NCI-H69 (cell line): ENCODE measurements at regions not wholly inside any gene's neighbourhood (a gene's known extent, or its start where the extent isn't known, plus 50 kb on each side); places are given as distances from the start of the nearest gene placed in this dataset.
A peak's percentile ranks its signal among the peaks of the same experiment; 100 is the strongest.

Experiments
- DNase-seq: peaks from one replicate; lab custom pipeline; 2025; lab: John Stamatoyannopoulos, UW

- DNase-seq, result no peak
These were observed 207.7 kb upstream of the PLEKHG7 start for GRCh38 chr12:92495108-92495507.

DNA sequence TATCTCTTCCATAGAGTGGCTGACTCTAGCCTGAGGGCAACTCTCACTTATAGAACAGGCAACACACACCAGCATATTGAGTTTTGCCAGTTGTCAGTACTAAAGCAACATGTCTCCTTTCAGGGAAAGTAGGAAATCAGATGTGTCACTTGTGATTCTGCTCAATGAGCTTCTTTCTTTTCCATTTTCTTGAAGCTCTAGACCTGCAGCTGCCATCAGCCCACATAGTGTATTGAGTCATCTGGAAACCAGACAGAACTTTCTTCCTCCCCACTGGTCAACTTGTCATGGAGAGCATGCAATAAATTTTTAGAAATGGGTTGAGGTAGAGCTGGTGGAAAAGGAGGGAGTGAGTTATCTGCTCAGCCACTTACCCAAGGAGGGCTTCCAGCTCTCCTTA is 209.0 kb upstream of the PLEKHG7 start:
- no peak for DNase-seq

DNA sequence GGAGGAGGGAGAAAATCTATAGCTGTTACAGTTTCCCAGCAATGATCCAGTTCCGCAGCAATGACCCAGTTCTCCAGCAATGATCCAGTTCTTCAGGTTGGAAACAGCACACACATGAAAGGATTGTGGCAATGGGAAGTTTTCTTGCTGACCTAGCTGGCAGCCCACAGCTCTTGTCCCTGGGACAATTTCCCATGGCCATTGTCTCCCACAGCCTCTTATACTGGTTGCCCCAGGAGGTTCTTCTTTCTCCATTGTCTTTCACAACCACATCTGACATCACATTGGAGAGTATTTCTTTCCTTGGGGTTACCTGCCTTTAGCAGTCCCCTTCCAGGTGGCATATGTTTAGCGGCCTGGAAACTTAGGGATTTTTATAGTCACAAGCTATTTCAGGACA is 209.8 kb upstream of the PLEKHG7 start:
- no peak for DNase-seq

DNA sequence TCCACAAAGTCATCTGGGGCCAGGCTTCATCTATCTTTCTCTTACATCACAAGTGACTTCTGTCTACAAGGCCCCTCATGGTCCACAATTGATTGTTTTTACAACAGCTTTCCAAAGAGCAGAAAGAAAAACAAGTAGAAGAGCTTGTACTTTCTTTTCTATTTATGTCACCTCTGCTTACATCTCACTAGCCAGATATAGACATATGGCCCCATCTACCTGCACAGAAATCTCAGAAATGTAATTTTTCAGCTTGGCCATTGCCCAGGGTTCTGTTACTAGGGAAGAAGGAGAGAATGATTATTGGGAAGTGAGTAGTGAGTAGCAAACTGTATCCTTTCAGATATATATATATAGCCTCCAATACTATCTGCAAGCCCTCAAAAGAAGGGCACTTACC is 210.5 kb upstream of the PLEKHG7 start:
- no peak for DNase-seq

GRCh38 chr12:92489781-92490180 is 213.0 kb upstream of the PLEKHG7 start:
- no peak for DNase-seq

GRCh38 chr12:92488735-92489134 is 214.1 kb upstream of the PLEKHG7 start:
- no peak for DNase-seq

GRCh38 chr12:92487138-92487485 is 215.7 kb upstream of the PLEKHG7 start:
- DNase-seq, result no peak

- DNase-seq, result no peak
These were observed 216.2 kb upstream of the PLEKHG7 start for GRCh38 chr12:92486443-92487137.

DNA sequence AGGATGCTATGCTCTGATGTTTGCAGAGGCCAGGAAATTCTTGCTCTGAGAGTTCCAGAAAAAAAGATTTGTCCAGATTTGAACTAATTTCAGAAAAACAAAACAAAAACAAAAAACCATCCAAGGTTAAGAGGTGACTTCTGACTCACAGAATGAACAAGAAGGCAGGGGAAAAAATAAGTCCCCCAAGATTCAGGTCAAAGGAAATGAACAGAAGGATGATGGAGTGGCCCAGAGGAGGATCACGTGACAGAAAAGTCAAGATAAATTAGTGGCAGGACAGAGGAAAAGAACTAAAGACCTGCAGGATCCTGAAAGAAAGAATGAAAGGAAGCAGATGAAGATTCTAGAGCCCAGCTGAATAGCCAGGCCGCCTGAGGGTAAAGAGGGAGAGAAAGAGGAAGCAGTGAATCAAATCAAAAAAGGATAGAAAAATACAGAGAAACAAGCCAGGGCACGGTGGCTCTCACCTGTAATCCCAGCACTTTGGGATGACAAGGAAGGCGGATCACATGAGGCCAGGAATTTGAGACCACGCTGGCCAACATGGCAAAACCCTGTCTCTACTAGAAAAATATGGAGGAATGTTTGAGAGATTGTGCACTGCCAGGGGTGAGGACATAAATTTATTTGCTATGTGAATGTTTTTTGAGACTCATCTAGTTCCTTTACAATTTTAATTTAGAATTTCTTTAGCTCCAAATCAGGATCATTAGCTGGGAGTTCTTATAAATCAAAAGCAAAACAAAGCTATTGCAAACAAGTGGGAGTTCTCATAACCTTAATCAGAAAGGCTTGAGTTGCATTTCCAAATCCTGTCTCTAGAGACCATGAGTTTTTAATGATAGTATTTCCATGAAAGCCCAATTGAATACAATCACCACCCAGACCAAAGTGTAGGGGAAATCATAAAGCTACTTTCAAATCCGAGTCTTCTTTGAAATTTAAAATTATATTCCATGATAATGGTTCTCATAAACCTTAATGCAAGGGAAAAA is 217.1 kb upstream of the PLEKHG7 start:
- no peak for DNase-seq

- no peak for DNase-seq
These were observed 220.2 kb upstream of the PLEKHG7 start for GRCh38 chr12:92482599-92482998.

DNA sequence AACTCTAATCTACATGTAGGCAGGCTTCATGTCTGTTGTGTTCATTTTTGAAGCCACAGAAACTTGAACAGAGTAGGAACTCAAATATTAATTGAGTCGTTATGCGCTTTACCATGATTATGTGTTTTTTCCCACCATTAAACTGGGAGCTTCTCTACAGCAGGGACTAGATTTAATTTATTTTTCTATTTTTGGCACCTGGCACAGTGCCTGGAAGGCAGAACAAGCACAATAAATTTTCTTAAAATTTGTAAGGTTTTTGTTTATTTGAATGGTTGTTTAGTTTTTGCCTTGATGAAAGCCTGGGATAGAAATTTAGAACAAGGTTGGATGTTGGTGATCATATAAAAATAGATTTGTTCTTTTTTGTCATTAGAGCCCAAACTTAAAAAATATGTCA is 221.7 kb upstream of the PLEKHG7 start:
- DNase-seq, result no peak

GRCh38 chr12:92478692-92479091 is 224.1 kb upstream of the PLEKHG7 start:
- DNase-seq, result no peak

DNA sequence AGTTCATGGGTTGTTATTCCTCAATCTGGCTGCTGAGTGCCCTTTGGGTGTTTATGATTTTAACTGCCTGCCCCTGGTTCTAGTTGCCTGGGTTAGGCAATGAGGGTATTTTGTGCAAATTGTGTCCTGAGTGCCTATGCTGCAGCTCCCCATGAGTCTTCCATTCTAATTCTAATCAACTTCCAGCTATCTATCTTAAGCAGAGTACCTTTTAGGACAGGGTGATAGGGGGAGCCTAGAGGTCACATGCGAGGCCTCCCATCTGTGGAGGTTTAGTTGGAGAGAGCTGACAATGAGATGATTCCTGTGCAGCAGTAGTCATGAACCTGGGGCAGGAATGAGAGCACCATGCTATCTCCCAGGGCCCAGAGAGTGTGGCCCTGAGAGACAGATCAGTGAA is 225.9 kb upstream of the PLEKHG7 start:
- DNase-seq, result no peak

GRCh38 chr12:92473564-92473963 is 229.2 kb upstream of the PLEKHG7 start:
- DNase-seq, result no peak

DNA sequence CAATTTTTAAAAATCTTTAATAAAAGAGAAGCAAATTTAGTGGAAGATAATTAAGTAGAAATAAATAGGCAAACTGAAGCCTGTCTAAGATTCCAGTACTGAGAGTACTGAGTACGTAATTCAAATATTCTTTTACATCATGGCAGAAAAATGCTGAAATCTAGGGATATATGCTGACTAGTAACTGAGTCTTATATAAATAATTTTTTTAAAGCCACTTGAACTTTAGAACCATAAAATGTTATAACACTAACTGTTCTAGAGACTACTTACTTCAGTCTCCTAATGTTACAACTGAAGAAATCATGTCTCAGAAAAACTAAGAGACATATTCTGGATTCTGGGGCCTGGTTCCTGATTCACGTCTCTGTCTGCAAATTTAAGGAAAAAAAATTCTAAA is 230.6 kb upstream of the PLEKHG7 start:
- DNase-seq, result no peak

DNA sequence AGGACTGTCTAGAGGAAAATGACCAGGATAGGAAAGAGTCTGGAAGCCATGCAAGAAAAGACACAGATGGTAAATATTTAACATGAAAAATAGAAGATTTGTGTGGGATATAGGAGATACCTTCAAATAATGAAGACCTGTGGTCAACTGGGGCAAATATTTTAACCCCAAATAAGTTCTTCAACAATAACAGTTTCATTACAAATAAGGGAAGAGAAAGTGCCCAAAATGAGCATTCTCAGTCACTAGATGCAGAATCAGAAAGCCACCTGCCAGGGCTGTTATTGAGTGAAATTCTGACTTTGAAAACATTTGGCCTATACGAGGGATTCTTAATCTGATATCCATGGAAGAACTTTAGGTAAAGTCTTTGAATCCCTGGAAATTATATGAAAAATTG is 231.2 kb upstream of the PLEKHG7 start:
- DNase-seq, result no peak

- DNase-seq, result no peak
These were observed 232.2 kb upstream of the PLEKHG7 start for GRCh38 chr12:92470608-92471021.

DNA sequence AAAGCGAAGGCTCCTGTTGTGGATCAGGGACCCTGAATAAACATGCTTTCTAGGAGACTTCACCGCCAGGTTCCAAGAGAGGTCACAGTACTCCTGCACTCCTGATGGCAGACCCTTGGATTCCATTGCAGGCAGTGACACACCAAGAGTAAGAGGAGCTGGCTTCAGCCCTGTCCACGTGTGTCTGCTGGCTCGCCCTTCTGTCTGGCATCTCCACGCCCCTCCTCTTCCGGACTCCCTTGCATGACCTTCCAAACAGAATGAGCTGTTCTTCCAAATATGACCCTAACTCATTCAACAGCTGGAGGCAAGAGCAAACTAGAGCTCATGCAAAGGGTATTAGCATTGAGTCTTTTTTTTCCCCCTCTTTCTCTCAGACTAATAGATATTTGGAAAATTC is 233.0 kb upstream of the PLEKHG7 start:
- DNase-seq, result no peak

GRCh38 chr12:92468358-92469020 is 234.3 kb upstream of the PLEKHG7 start:
- no peak for DNase-seq

DNA sequence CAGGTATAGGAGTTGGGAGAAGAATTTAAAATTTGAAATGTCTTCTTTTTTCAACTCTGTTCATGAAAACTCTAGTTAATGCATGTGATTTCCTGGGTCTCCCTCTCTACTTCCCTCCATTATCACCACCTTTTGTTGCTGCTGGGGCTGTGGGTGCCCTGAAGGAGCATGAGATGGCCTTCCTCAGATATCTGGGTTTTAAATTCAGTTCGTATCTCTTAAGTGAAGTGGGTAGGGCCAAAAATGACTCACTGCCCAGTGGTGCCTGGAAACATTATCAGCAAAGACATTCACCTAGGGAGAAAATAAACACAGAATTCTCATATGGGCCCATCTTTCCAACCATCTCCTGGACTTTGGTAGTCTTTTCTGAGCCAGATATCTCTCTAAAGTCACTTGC is 234.9 kb upstream of the PLEKHG7 start:
- DNase-seq, result no peak

DNA sequence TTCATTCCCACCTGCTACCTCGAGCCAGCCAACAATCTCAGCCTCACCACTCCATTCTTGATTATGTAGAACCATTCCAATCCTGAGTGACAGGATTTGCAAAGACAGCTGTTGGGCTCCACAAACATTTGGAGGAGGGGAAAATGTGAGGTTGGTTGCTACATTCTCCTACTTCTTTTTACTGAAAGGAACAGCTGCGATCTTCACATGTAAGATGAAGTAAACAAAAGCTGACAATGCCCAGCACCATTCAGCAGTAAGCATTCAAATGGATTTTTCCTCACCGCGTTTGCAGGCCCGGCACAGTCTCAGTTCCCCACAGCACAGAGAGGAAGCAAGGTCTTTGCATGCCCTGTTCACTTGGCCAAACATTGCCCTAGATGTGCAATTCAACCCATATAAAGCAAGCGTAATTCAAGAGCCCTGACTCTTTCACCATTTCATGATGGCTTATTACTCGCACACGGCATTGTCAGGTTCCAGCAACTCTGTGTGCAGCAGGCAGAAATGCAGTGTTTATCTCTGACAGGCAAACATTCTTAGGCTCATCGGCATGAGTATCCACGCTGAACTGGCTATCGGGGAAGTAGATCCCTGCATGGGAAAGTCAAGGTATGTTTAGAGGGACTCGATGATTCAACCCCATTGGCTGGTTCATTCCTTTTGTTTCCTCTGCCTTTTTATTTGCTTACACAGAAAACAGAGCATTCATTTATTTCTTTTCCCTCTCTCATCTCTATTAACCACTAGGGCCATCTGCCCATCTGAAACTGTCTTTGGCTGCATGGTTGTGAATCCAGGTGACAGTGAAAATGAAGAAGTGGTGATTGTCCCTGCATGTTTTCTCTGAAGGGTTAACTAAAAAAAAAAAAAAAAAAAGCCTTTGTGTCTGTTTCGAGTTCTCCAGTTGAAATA is 236.1 kb upstream of the PLEKHG7 start:
- DNase-seq, result peak; percentile 60

DNA sequence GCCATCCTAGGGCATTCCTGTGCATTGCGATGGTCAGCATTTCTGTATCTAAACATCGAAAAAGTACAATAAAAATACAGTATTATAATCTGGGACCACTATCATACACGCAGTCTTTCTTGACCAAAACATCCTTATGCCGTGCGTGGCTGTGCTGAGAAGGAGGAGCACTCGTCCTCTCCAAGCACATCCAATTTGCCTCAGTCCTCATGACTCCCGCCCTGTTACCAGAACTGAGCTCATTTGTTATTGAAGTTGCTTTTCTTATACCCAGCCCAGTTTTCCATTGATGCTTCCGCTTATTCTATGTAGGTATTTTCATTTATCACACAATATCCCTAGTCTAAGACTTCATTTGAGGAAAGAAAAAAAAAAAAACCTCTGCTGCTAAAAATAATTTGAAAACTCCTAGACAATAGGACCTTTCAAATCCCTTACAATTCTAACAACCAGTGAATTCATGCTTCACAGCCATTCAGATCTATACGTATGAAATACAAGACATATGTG is 236.9 kb upstream of the PLEKHG7 start:
- no peak for DNase-seq
